ENCODE measurements at regions not wholly inside any gene's neighbourhood (a gene's known extent, or its start where the extent isn't known, plus 50 kb on each side); places are given as distances from the start of the nearest gene placed in this dataset.
A peak's percentile ranks its signal among the peaks of the same experiment; 100 is the strongest.

GRCh38 chr1:221841983-221842335 is 100.1 kb upstream of the DUSP10 start:
- H3K27me3 ChIP-seq (ENCODE audit: control insufficient read depth in 2 of 2, insufficient read depth in 2 of 2, low read length in 2 of 2) = no peaks in the 10 kb centered on the region
- H3K36me3 ChIP-seq (ENCODE audit: control insufficient read depth in 2 of 3, insufficient read depth in 3 of 3, low read length in 3 of 3) = no peaks in the 10 kb centered on the region
- Mint-ChIP-seq H3K9me3 (peaks cover 0 to 2% (median 0%) of the 10 kb centered on the region in 11 donors), H3K4me3 (no peak overlapping the region), H3K27ac (no peak overlapping the region), H3K36me3 (peaks cover 0 to 2% (median 0%) of the 10 kb centered on the region in 5 donors), H3K4me1 (peaks cover 9 to 44% (median 13%) of the 10 kb centered on the region in 7 donors), H3K27me3 (peaks cover 0 to 9% (median 4%) of the 10 kb centered on the region in 5 donors)
- no peak overlapping the region for H3K27ac ChIP-seq (ENCODE audit: low read depth, low read length)
- ChIA-PET CTCF (no interaction called here), POLR2A (no interaction called here)
- no peak overlapping the region for H3K4me3 ChIP-seq (ENCODE audit: low read length)
- intact Hi-C loops (cut with micrococcal nuclease) = no loop called here
- ATAC-seq (no peak), DNase-seq (no peak)
- peaks cover 0 to 17% of the 10 kb centered on the region in 2 donors for H3K4me1 ChIP-seq (ENCODE audit: control insufficient read depth in 2 of 2, insufficient read depth in 2 of 2, low read length in 2 of 2)
- H3K9me3 ChIP-seq (ENCODE audit: control insufficient read depth in 2 of 3, low read length in 3 of 3) = no peaks in the 10 kb centered on the region

- Mint-ChIP-seq H3K27me3 (peaks cover 0 to 9% (median 4%) of the 10 kb centered on the region in 5 donors), H3K36me3 (peaks cover 0 to 2% (median 0%) of the 10 kb centered on the region in 5 donors), H3K27ac (no peak overlapping the region), H3K4me1 (peaks cover 9 to 48% (median 13%) of the 10 kb centered on the region in 7 donors), H3K9me3 (peaks cover 0 to 2% (median 0%) of the 10 kb centered on the region in 11 donors), H3K4me3 (peak overlapping the region in 1 of 10 donors; percentile 38)
- CTCF ChIA-PET = no interaction called here
- Histone ChIP-seq H3K4me3 (ENCODE audit: low read length) (no peak overlapping the region), H3K4me1 (ENCODE audit: control insufficient read depth in 2 of 2, insufficient read depth in 2 of 2, low read length in 2 of 2) (peaks cover 0 to 17% of the 10 kb centered on the region in 2 donors), H3K27me3 (ENCODE audit: control insufficient read depth in 2 of 2, insufficient read depth in 2 of 2, low read length in 2 of 2) (no peaks in the 10 kb centered on the region), H3K36me3 (ENCODE audit: control insufficient read depth in 2 of 3, insufficient read depth in 3 of 3, low read length in 3 of 3) (no peaks in the 10 kb centered on the region), H3K9me3 (ENCODE audit: control insufficient read depth in 2 of 3, low read length in 3 of 3) (no peaks in the 10 kb centered on the region), H3K27ac (ENCODE audit: low read depth, low read length) (no peak overlapping the region)
- intact Hi-C loops (cut with micrococcal nuclease) = no loop called here
- no peak for ATAC-seq
- no peak for DNase-seq
- POLR2A ChIA-PET = no interaction called here
Observed at GRCh38 chr1:221841251-221841982, 99.5 kb upstream of the DUSP10 start.

GRCh38 chr1:221840511-221841243 is 98.8 kb upstream of the DUSP10 start:
- Mint-ChIP-seq H3K27me3 (peaks cover 0 to 9% (median 4%) of the 10 kb centered on the region in 5 donors), H3K4me3 (peak overlapping the region in 1 of 10 donors; percentile 38), H3K9me3 (peaks cover 0 to 2% (median 0%) of the 10 kb centered on the region in 11 donors), H3K4me1 (peaks cover 9 to 51% (median 13%) of the 10 kb centered on the region in 7 donors), H3K36me3 (peaks cover 0 to 2% (median 0%) of the 10 kb centered on the region in 5 donors), H3K27ac (peak overlapping the region in 1 of 9 donors; percentile 16)
- ChIA-PET POLR2A (no interaction called here), CTCF (no interaction called here)
- no peaks in the 10 kb centered on the region for H3K27me3 ChIP-seq (ENCODE audit: control insufficient read depth in 2 of 2, insufficient read depth in 2 of 2, low read length in 2 of 2)
- no peak overlapping the region for H3K27ac ChIP-seq (ENCODE audit: low read depth, low read length)
- peaks cover 0 to 17% of the 10 kb centered on the region in 2 donors for H3K4me1 ChIP-seq (ENCODE audit: control insufficient read depth in 2 of 2, insufficient read depth in 2 of 2, low read length in 2 of 2)
- H3K4me3 ChIP-seq (ENCODE audit: low read length) = no peak overlapping the region
- no peaks in the 10 kb centered on the region for H3K9me3 ChIP-seq (ENCODE audit: control insufficient read depth in 2 of 3, low read length in 3 of 3)
- no peaks in the 10 kb centered on the region for H3K36me3 ChIP-seq (ENCODE audit: control insufficient read depth in 2 of 3, insufficient read depth in 3 of 3, low read length in 3 of 3)
- intact Hi-C loops (cut with micrococcal nuclease) = no loop called here
- DNase-seq = no peak
- no peak for ATAC-seq

- intact Hi-C loops (cut with micrococcal nuclease) = loop anchor here (2.0 to 10.0 kb wide), 2 partner anchors 61 to 615 kb away; no protein-coding TSS in a partner anchor
- ATAC-seq = peak; percentile 89
Observed at GRCh38 chr1:221839782-221840395, 98.0 kb upstream of the DUSP10 start.

GRCh38 chr1:221839321-221839720 is 97.4 kb upstream of the DUSP10 start:
- Mint-ChIP-seq H3K9me3 (peaks cover 0 to 2% (median 0%) of the 10 kb centered on the region in 11 donors), H3K36me3 (peaks cover 0 to 2% (median 0%) of the 10 kb centered on the region in 5 donors), H3K4me1 (peaks cover 9 to 62% (median 13%) of the 10 kb centered on the region in 7 donors), H3K27ac (peak overlapping the region in 3 of 9 donors; percentile 31 to 53 (median 38)), H3K4me3 (no peak overlapping the region), H3K27me3 (peaks cover 0 to 9% (median 4%) of the 10 kb centered on the region in 5 donors)
- Histone ChIP-seq H3K4me1 (ENCODE audit: control insufficient read depth in 2 of 2, insufficient read depth in 2 of 2, low read length in 2 of 2) (peaks cover 0 to 17% of the 10 kb centered on the region in 2 donors), H3K27ac (ENCODE audit: low read depth, low read length) (no peak overlapping the region), H3K36me3 (ENCODE audit: control insufficient read depth in 2 of 3, insufficient read depth in 3 of 3, low read length in 3 of 3) (no peaks in the 10 kb centered on the region), H3K9me3 (ENCODE audit: control insufficient read depth in 2 of 3, low read length in 3 of 3) (no peaks in the 10 kb centered on the region), H3K4me3 (ENCODE audit: low read length) (no peak overlapping the region), H3K27me3 (ENCODE audit: control insufficient read depth in 2 of 2, insufficient read depth in 2 of 2, low read length in 2 of 2) (no peaks in the 10 kb centered on the region)
- DNase-seq = no peak
- POLR2A ChIA-PET = no interaction called here
- intact Hi-C loops (cut with micrococcal nuclease) = loop anchor here (2.0 to 10.0 kb wide), 2 partner anchors 61 to 615 kb away; no protein-coding TSS in a partner anchor
- ATAC-seq = no peak
- CTCF ChIA-PET = no interaction called here

More at GRCh38 chr1:221839782-221840395, 98.0 kb upstream of the DUSP10 start:
- Histone ChIP-seq H3K4me3 (ENCODE audit: low read length) (no peak overlapping the region), H3K27ac (ENCODE audit: low read depth, low read length) (no peak overlapping the region), H3K4me1 (ENCODE audit: control insufficient read depth in 2 of 2, insufficient read depth in 2 of 2, low read length in 2 of 2) (peaks cover 0 to 17% of the 10 kb centered on the region in 2 donors), H3K27me3 (ENCODE audit: control insufficient read depth in 2 of 2, insufficient read depth in 2 of 2, low read length in 2 of 2) (no peaks in the 10 kb centered on the region), H3K36me3 (ENCODE audit: control insufficient read depth in 2 of 3, insufficient read depth in 3 of 3, low read length in 3 of 3) (no peaks in the 10 kb centered on the region), H3K9me3 (ENCODE audit: control insufficient read depth in 2 of 3, low read length in 3 of 3) (no peaks in the 10 kb centered on the region)
- H3K4me1 Mint-ChIP-seq = peaks cover 9 to 58% (median 13%) of the 10 kb centered on the region in 7 donors
- H3K27me3 Mint-ChIP-seq = peaks cover 0 to 9% (median 4%) of the 10 kb centered on the region in 5 donors
- H3K4me3 Mint-ChIP-seq = peak overlapping the region in 1 of 10 donors; percentile 32
- DNase-seq = peak in 1 of 9 donors; percentile 55
- peaks cover 0 to 2% (median 0%) of the 10 kb centered on the region in 11 donors for H3K9me3 Mint-ChIP-seq
- CTCF ChIA-PET = no interaction called here
- H3K27ac Mint-ChIP-seq = peak overlapping the region in 3 of 9 donors; percentile 38 to 49 (median 46)
- peaks cover 0 to 2% (median 0%) of the 10 kb centered on the region in 5 donors for H3K36me3 Mint-ChIP-seq
- POLR2A ChIA-PET = no interaction called here

GRCh38 chr1:221837896-221838295 is 96.0 kb upstream of the DUSP10 start:
- H3K9me3 Mint-ChIP-seq = peaks cover 0 to 2% (median 0%) of the 10 kb centered on the region in 11 donors
- H3K27ac Mint-ChIP-seq = peak overlapping the region in 6 of 9 donors; percentile 1 to 79 (median 22)
- ChIA-PET CTCF (no interaction called here), POLR2A (no interaction called here)
- peaks cover 0 to 5% (median 4%) of the 10 kb centered on the region in 5 donors for H3K27me3 Mint-ChIP-seq
- intact Hi-C loops (cut with micrococcal nuclease) = loop anchor here (1.0 to 10.0 kb wide), 3 partner anchors 59 to 617 kb away; partner anchors contain the start of gene DUSP10 (in 1 of the 2)
- peaks cover 0 to 17% of the 10 kb centered on the region in 2 donors for H3K4me1 ChIP-seq (ENCODE audit: control insufficient read depth in 2 of 2, insufficient read depth in 2 of 2, low read length in 2 of 2)
- H3K27me3 ChIP-seq (ENCODE audit: control insufficient read depth in 2 of 2, insufficient read depth in 2 of 2, low read length in 2 of 2) = no peaks in the 10 kb centered on the region
- DNase-seq = peak in 5 of 9 donors; percentile 10 to 22 (median 20)
- H3K36me3 Mint-ChIP-seq = peaks cover 0 to 4% (median 0%) of the 10 kb centered on the region in 5 donors
- peak; percentile 36 for ATAC-seq
- H3K4me3 Mint-ChIP-seq = peak overlapping the region; percentile 20 to 84 (median 62)
- H3K9me3 ChIP-seq (ENCODE audit: control insufficient read depth in 2 of 3, low read length in 3 of 3) = no peaks in the 10 kb centered on the region
- H3K4me1 Mint-ChIP-seq = peaks cover 9 to 74% (median 13%) of the 10 kb centered on the region in 7 donors
- H3K36me3 ChIP-seq (ENCODE audit: control insufficient read depth in 2 of 3, insufficient read depth in 3 of 3, low read length in 3 of 3) = no peaks in the 10 kb centered on the region
- H3K4me3 ChIP-seq (ENCODE audit: low read length) = no peak overlapping the region
- H3K27ac ChIP-seq (ENCODE audit: low read depth, low read length) = no peak overlapping the region

Measured in naive thymus-derived CD4-positive, alpha-beta T cell (primary cell).